Kidney epithelial cell (primary cell): ENCODE measurements at regions not wholly inside any gene's neighbourhood (a gene's known extent, or its start where the extent isn't known, plus 50 kb on each side); places are given as distances from the start of the nearest gene placed in this dataset.

Experiments
- DNase-seq: peaks from one replicate; pipeline ENCODE4 v3.0.0-alpha.2; 2010; ENCODE audit warnings: low read depth
- H3K27me3 ChIP-seq: 2 replicates; pipeline ENCODE4 v1.6.0; 2011; ENCODE audit warnings: low read length; ENCODE audit not compliant: control insufficient read depth, insufficient read depth
- H3K36me3 ChIP-seq: 2 replicates; pipeline ENCODE4 v1.5.1; 2011; ENCODE audit warnings: low read length; ENCODE audit not compliant: control insufficient read depth, insufficient read depth
- H3K4me3 ChIP-seq: 2 replicates; pipeline ENCODE4 v1.5.1; 2011; ENCODE audit warnings: low read depth, mild to moderate bottlenecking, control low read depth, low read length
- CTCF ChIP-seq: IDR thresholded peaks from 2 replicates; pipeline ENCODE4 v1.5.1; 2011; ENCODE audit warnings: mild to moderate bottlenecking, moderate library complexity, low read length, control low read depth, inconsistent platforms; ENCODE audit not compliant: insufficient read depth, poor library complexity, severe bottlenecking

- no peak for DNase-seq
- TF ChIP-seq CTCF, result no peak
- no peaks in the 10 kb centered on the region for H3K36me3 ChIP-seq
- no peak overlapping the region for H3K4me3 ChIP-seq
- no peaks in the 10 kb centered on the region for H3K27me3 ChIP-seq
Measured at GRCh38 chr11:42768576-42768975, 543.2 kb upstream of the API5 start.

GRCh38 chr11:42770444-42771065 is 541.2 kb upstream of the API5 start:
- DNase-seq, result no peak
- H3K4me3 ChIP-seq, result no peak overlapping the region
- H3K27me3 ChIP-seq, result no peaks in the 10 kb centered on the region
- TF ChIP-seq CTCF, result peak; percentile 80
- no peaks in the 10 kb centered on the region for H3K36me3 ChIP-seq

GRCh38 chr11:42772886-42773285 is 538.9 kb upstream of the API5 start:
- H3K36me3 ChIP-seq, result no peaks in the 10 kb centered on the region
- TF ChIP-seq CTCF, result no peak
- H3K27me3 ChIP-seq, result no peaks in the 10 kb centered on the region
- DNase-seq, result no peak
- H3K4me3 ChIP-seq, result no peak overlapping the region

- Histone ChIP-seq H3K36me3 (no peaks in the 10 kb centered on the region), H3K27me3 (no peaks in the 10 kb centered on the region), H3K4me3 (no peak overlapping the region)
- no peak for DNase-seq
- TF ChIP-seq CTCF, result no peak
Measured at GRCh38 chr11:42773729-42774128, 538.1 kb upstream of the API5 start.

- no peaks in the 10 kb centered on the region for H3K27me3 ChIP-seq
- no peak for TF ChIP-seq CTCF
- H3K36me3 ChIP-seq, result no peaks in the 10 kb centered on the region
- H3K4me3 ChIP-seq, result no peak overlapping the region
- DNase-seq, result no peak
Measured at GRCh38 chr11:42774567-42774966, 537.2 kb upstream of the API5 start.

GRCh38 chr11:42777776-42778175 is 534.0 kb upstream of the API5 start:
- H3K4me3 ChIP-seq, result no peak overlapping the region
- no peak for DNase-seq
- no peaks in the 10 kb centered on the region for H3K27me3 ChIP-seq
- no peak for TF ChIP-seq CTCF
- H3K36me3 ChIP-seq, result no peaks in the 10 kb centered on the region
